Mesothelial cell of epicardium (in vitro differentiated cells): ENCODE measurements at regions not wholly inside any gene's neighbourhood (a gene's known extent, or its start where the extent isn't known, plus 50 kb on each side); places are given as distances from the start of the nearest gene placed in this dataset.

Experiments used
- DNase-seq, 2 experiments: peaks; one replicate each; pipeline ENCODE4 v3.0.0; 2021; ENCODE audit warnings: low spot score in 2 of 2; ENCODE audit not compliant: unreplicated experiment in 2 of 2
- H3K27ac Mint-ChIP-seq: 2 replicates; pipeline ENCODE4 v1.8.0; 2021; ENCODE audit warnings: mixed read lengths
- H3K27me3 Mint-ChIP-seq: 2 replicates; pipeline ENCODE4 v1.8.0; 2021; ENCODE audit warnings: low read depth, mixed read lengths
- H3K36me3 Mint-ChIP-seq: 2 replicates; pipeline ENCODE4 v1.8.0; 2021; ENCODE audit warnings: mixed read lengths
- H3K4me1 Mint-ChIP-seq: 2 replicates; pipeline ENCODE4 v1.8.0; 2021; ENCODE audit warnings: mixed read lengths
- H3K4me3 Mint-ChIP-seq: 2 replicates; pipeline ENCODE4 v1.8.0; 2021; ENCODE audit warnings: mild to moderate bottlenecking, moderate library complexity, mixed read lengths
- H3K9me3 Mint-ChIP-seq: 2 replicates; pipeline ENCODE4 v1.8.0; 2021; ENCODE audit warnings: mixed read lengths
- TF ChIP-seq, protein P1 (sequence below): fragments of 200-600 bp; sonication (generic); IDR thresholded peaks from one replicate; pipeline ENCODE4 v1.5.0; 2021; ENCODE audit warnings: antibody characterized with exemption; ENCODE audit not compliant: unreplicated experiment

DNA sequence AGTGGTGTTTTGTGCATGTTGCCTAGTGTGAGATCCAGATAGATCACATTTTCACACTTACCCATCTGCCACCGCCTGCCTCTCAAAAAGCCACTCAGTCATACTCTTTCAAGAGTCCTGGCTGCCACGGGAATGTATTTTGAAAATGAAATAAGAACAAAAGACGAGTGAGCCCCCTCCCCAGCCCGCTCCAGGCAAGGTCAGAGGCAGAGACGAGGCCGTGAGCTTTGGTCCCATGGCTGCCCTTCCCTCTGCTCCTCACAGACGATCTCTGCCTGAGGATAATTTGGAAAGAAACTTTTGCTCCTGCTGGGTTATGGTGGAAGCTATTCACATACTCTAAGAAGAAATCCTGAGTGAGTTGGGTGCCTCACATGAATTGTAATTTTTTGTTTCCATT lies 924.3 kb downstream of the BCL11B start:
- TF ChIP-seq, protein P1, sequence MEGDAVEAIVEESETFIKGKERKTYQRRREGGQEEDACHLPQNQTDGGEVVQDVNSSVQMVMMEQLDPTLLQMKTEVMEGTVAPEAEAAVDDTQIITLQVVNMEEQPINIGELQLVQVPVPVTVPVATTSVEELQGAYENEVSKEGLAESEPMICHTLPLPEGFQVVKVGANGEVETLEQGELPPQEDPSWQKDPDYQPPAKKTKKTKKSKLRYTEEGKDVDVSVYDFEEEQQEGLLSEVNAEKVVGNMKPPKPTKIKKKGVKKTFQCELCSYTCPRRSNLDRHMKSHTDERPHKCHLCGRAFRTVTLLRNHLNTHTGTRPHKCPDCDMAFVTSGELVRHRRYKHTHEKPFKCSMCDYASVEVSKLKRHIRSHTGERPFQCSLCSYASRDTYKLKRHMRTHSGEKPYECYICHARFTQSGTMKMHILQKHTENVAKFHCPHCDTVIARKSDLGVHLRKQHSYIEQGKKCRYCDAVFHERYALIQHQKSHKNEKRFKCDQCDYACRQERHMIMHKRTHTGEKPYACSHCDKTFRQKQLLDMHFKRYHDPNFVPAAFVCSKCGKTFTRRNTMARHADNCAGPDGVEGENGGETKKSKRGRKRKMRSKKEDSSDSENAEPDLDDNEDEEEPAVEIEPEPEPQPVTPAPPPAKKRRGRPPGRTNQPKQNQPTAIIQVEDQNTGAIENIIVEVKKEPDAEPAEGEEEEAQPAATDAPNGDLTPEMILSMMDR = no peak
- H3K4me1 Mint-ChIP-seq = no peaks in the 10 kb centered on the region
- H3K4me3 Mint-ChIP-seq = no peak overlapping the region
- H3K36me3 Mint-ChIP-seq = no peaks in the 10 kb centered on the region
- H3K27ac Mint-ChIP-seq = no peak overlapping the region
- peaks cover 16% of the 10 kb centered on the region for H3K27me3 Mint-ChIP-seq
- DNase-seq = no peak
- peaks cover 4% of the 10 kb centered on the region for H3K9me3 Mint-ChIP-seq

DNA sequence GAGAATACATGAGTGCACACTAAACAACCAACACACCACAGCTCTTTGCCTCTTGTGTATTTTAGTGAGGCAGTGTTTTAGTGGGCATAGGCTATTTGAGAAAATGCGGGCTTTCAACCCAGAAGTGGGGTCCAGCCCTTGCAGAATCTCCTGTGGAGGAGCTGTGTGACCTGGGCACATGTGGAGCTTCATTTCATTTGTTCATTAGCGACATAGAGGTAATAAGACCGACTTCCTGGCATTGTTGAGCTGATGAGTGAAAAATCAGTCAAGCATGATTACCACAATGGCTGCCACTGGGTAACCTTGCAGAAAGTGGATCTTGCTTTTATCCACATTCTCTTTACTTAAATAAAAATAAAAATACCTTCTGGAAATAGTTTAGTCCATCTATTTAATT lies 923.5 kb downstream of the BCL11B start:
- peaks cover 4% of the 10 kb centered on the region for H3K9me3 Mint-ChIP-seq

DNA sequence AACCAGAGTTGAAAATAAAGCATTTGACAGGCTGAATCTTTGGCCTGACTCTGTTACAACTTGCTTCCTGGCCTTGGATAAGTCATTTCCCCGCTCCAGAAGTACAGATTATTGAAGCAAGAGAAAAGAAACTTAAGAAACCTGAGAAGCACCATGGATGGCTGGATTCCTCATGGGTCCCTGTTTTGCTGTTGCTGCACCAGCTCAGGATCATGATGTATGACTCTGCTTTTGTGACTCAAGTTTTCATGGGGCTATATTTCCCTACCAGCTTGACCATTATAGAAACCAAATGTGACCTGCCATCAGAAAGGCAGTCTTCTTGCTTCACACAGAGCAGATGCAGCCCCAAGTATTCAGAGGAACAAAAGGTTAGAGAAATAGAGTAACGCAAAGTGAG lies 921.8 kb downstream of the BCL11B start:
- no peak for DNase-seq
- no peaks in the 10 kb centered on the region for H3K4me1 Mint-ChIP-seq
- TF ChIP-seq, protein P1 = no peak
- peaks cover 4% of the 10 kb centered on the region for H3K9me3 Mint-ChIP-seq
- H3K27ac Mint-ChIP-seq = no peak overlapping the region
- H3K27me3 Mint-ChIP-seq = peaks cover 16% of the 10 kb centered on the region
- no peaks in the 10 kb centered on the region for H3K36me3 Mint-ChIP-seq
- H3K4me3 Mint-ChIP-seq = no peak overlapping the region

More for the DNA sequence above, 923.5 kb downstream of the BCL11B start:
- no peak for DNase-seq
- Mint-ChIP-seq H3K27ac (no peak overlapping the region), H3K36me3 (no peaks in the 10 kb centered on the region), H3K27me3 (peaks cover 16% of the 10 kb centered on the region), H3K4me3 (no peak overlapping the region), H3K4me1 (no peaks in the 10 kb centered on the region)
- TF ChIP-seq, protein P1 = no peak

DNA sequence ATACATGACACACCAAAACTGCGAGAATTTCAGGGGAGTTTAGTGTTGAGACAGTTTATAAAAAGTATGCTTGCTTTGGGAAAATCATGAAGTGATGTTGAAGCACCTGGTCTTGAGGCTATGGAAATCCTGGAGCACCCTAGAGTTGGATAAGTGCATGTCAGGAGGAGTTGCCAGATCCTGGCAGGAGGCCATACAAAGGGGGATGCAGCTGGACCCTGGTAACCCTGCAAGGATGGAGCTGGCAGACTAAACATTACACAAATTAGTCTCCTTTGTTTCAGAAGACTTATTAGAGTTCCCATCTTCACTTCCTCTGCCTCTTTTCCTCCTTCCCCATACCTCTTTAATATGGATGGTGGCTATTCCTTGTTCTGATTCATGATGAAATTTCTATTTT lies 907.0 kb downstream of the BCL11B start:
- TF ChIP-seq, protein P1 = no peak
- Mint-ChIP-seq H3K27ac (no peak overlapping the region), H3K4me1 (no peaks in the 10 kb centered on the region), H3K36me3 (no peaks in the 10 kb centered on the region), H3K9me3 (peaks cover 20% of the 10 kb centered on the region), H3K27me3 (peaks cover 9% of the 10 kb centered on the region), H3K4me3 (no peak overlapping the region)
- no peak for DNase-seq

DNA sequence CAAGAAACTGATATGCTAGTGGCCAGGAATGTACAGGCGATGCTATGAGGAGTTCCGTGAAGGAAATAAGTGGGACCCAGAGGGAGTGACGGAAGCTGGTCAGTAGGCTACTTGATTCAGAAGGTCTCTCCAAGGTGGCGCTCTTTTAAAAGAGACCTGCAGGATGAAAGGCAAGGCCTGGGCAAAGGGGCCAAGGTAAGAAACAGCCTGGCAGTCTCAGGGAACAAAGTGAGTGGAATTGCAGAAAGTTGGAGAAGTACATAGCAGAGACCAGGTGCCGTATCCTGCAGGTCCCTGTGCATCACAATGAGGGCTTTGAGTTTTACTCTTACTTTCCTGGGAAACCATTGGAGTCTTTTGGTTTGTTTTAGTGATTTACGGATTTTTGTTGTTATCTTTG lies 905.6 kb downstream of the BCL11B start:
- no peak overlapping the region for H3K4me3 Mint-ChIP-seq
- H3K27me3 Mint-ChIP-seq = peaks cover 4% of the 10 kb centered on the region
- H3K9me3 Mint-ChIP-seq = peaks cover 11% of the 10 kb centered on the region
- H3K4me1 Mint-ChIP-seq = peaks cover 2% of the 10 kb centered on the region
- H3K27ac Mint-ChIP-seq = no peak overlapping the region
- H3K36me3 Mint-ChIP-seq = no peaks in the 10 kb centered on the region
- TF ChIP-seq, protein P1 = no peak
- DNase-seq = no peak

GRCh38 chr14:98368221-98368620 lies 903.8 kb downstream of the BCL11B start:
- peaks cover 11% of the 10 kb centered on the region for H3K9me3 Mint-ChIP-seq
- TF ChIP-seq, protein P1 = no peak
- H3K27me3 Mint-ChIP-seq = peaks cover 12% of the 10 kb centered on the region
- H3K4me1 Mint-ChIP-seq = peaks cover 2% of the 10 kb centered on the region
- H3K4me3 Mint-ChIP-seq = no peak overlapping the region
- no peak overlapping the region for H3K27ac Mint-ChIP-seq
- no peak for DNase-seq
- H3K36me3 Mint-ChIP-seq = no peaks in the 10 kb centered on the region
